Esophagus muscularis mucosa (tissue), 4 donors: ENCODE measurements at regions not wholly inside any gene's neighbourhood (a gene's known extent, or its start where the extent isn't known, plus 50 kb on each side); places are given as distances from the start of the nearest gene placed in this dataset.

ENCODE experiments used
- DNase-seq: peaks from one replicate; pipeline ENCODE4 v3.0.0-alpha.2; 2017; ENCODE audit errors: extremely low spot score
- H3K27ac ChIP-seq, 4 donors: fragments of 200-600 bp; sonication (generic); replicated peaks in 1 of 4; 1 replicate in 3 of 4; 2 replicates in 1 of 4; pipeline ENCODE4 v1.5.1; 2016 to 2019; ENCODE audit warnings: mild to moderate bottlenecking in 1 of 4
- H3K27me3 ChIP-seq, 4 donors: fragments of 200-600 bp; sonication (generic); one replicate each; pipeline versions ENCODE4 v1.5.1 to v1.6.0; 2016 to 2019
- H3K36me3 ChIP-seq, 4 donors: fragments of 200-600 bp; sonication (generic); one replicate each; pipeline ENCODE4 v1.5.1; 2016 to 2019
- H3K4me1 ChIP-seq, 4 donors: fragments of 200-600 bp; sonication (generic); one replicate each; pipeline ENCODE4 v1.5.1; 2016 to 2019
- H3K4me3 ChIP-seq, 4 donors: fragments of 200-600 bp; sonication (generic); 1 replicate in 2 of 4; 2 replicates in 2 of 4; pipeline ENCODE4 v1.5.1; 2016 to 2019; ENCODE audit warnings: mild to moderate bottlenecking in 4 of 4, moderate library complexity in 1 of 4
- H3K9me3 ChIP-seq, 4 donors: fragments of 200-600 bp; sonication (generic); 1 replicate in 3 of 4; 2 replicates in 1 of 4; pipeline ENCODE4 v1.5.1; 2016 to 2019
- CTCF ChIP-seq, 3 experiments: fragments of 200-600 bp in 2 of 3; fragments of 450-650 bp in 1 of 3; sonication (generic) in 2 of 3; IDR thresholded peaks; one replicate each; pipeline ENCODE4 v1.5.1; 2017 to 2019; ENCODE audit warnings: antibody characterized with exemption in 3 of 3, mild to moderate bottlenecking in 2 of 3, moderate library complexity in 1 of 3
- EP300 ChIP-seq: sonication (generic); formaldehyde crosslinking; IDR thresholded peaks from one replicate; pipeline ENCODE4 v1.6.1; 2017; ENCODE audit warnings: antibody characterized with exemption
- POLR2A ChIP-seq: fragments of 450-650 bp; IDR thresholded peaks from one replicate; pipeline ENCODE4 v1.6.1; 2017; ENCODE audit warnings: antibody characterized with exemption, moderate library complexity, mild to moderate bottlenecking, low read depth
- POLR2AphosphoS5 ChIP-seq, 2 donors: sonication (generic); formaldehyde crosslinking; IDR thresholded peaks; one replicate each; pipeline ENCODE4 v1.6.1; 2017; ENCODE audit warnings: antibody characterized with exemption in 2 of 2
- WGBS: methylation state at CpG from one replicate; pipeline ENCODE4 v1.1.5; 2018; 5-methylcytosine and 5-hydroxymethylcytosine counted together
- intact Hi-C: fragments of 100-400 bp; cut with DNase I; formaldehyde crosslinking; loops from one replicate; pipeline ENCODE4 v1.15.1; 2023

- Histone ChIP-seq H3K9me3 (peaks cover 0 to 20% (median 7%) of the 10 kb centered on the region in 4 donors), H3K36me3 (no peaks in the 10 kb centered on the region), H3K4me3 (no peak overlapping the region), H3K27me3 (no peaks in the 10 kb centered on the region), H3K4me1 (no peaks in the 10 kb centered on the region), H3K27ac (no peak overlapping the region)
- intact Hi-C loops: no loop called here
- WGBS: 63% methylated on average over 4 of the region's 6 CpGs
- TF ChIP-seq EP300 (no peak), POLR2A (no peak), POLR2AphosphoS5 (IDR thresholded peaks at IDR 0.05) (no peak)
- DNase-seq: no peak
These were observed 241.8 kb upstream of the BMP2 start for GRCh38 chr20:6525447-6526303.

- Histone ChIP-seq H3K36me3 (no peaks in the 10 kb centered on the region), H3K27me3 (no peaks in the 10 kb centered on the region), H3K9me3 (peaks cover 0 to 20% (median 7%) of the 10 kb centered on the region in 4 donors), H3K27ac (no peak overlapping the region), H3K4me1 (no peaks in the 10 kb centered on the region), H3K4me3 (no peak overlapping the region)
- WGBS: 86% methylated on average over 3 of the region's 3 CpGs
- intact Hi-C loops: no loop called here
- no peak for DNase-seq
- no peak for TF ChIP-seq CTCF (IDR thresholded peaks at IDR 0.05)
- TF ChIP-seq POLR2A: no peak
- TF ChIP-seq POLR2AphosphoS5 (IDR thresholded peaks at IDR 0.05): no peak
- TF ChIP-seq EP300: no peak
These were observed 243.2 kb upstream of the BMP2 start for GRCh38 chr20:6524305-6524704.

- Histone ChIP-seq H3K4me3 (no peak overlapping the region), H3K27ac (no peak overlapping the region), H3K9me3 (peaks cover 0 to 7% (median 2%) of the 10 kb centered on the region in 4 donors), H3K4me1 (no peaks in the 10 kb centered on the region), H3K27me3 (no peaks in the 10 kb centered on the region), H3K36me3 (no peaks in the 10 kb centered on the region)
- TF ChIP-seq POLR2A (no peak), CTCF (IDR thresholded peaks at IDR 0.05) (no peak), EP300 (no peak), POLR2AphosphoS5 (IDR thresholded peaks at IDR 0.05) (no peak)
- intact Hi-C loops: no loop called here
- DNase-seq: no peak
- WGBS: 57% methylated on average over 1 of the region's 1 CpG
These were observed 247.9 kb upstream of the BMP2 start for GRCh38 chr20:6519556-6519955.

GRCh38 chr20:6515261-6515660, 252.2 kb upstream of the BMP2 start:
- Histone ChIP-seq H3K36me3 (no peaks in the 10 kb centered on the region), H3K9me3 (peaks cover 0 to 3% (median 0%) of the 10 kb centered on the region in 4 donors), H3K27ac (no peak overlapping the region), H3K4me1 (no peaks in the 10 kb centered on the region), H3K27me3 (no peaks in the 10 kb centered on the region), H3K4me3 (no peak overlapping the region)
- no peak for DNase-seq
- intact Hi-C loops: no loop called here
- 9% methylated on average over 1 of the region's 1 CpG for WGBS
- TF ChIP-seq POLR2A: no peak
- no peak for TF ChIP-seq EP300
- TF ChIP-seq CTCF (IDR thresholded peaks at IDR 0.05): no peak
- no peak for TF ChIP-seq POLR2AphosphoS5 (IDR thresholded peaks at IDR 0.05)

GRCh38 chr20:6513599-6513998, 253.9 kb upstream of the BMP2 start:
- Histone ChIP-seq H3K36me3 (no peaks in the 10 kb centered on the region), H3K4me1 (no peaks in the 10 kb centered on the region), H3K4me3 (no peak overlapping the region), H3K27ac (no peak overlapping the region), H3K9me3 (peaks cover 0 to 7% (median 3%) of the 10 kb centered on the region in 4 donors), H3K27me3 (no peaks in the 10 kb centered on the region)
- intact Hi-C loops: no loop called here
- TF ChIP-seq POLR2AphosphoS5 (IDR thresholded peaks at IDR 0.05) (no peak), CTCF (IDR thresholded peaks at IDR 0.05) (no peak), POLR2A (no peak), EP300 (no peak)
- DNase-seq: no peak
- 75% methylated on average over 6 of the region's 6 CpGs for WGBS
